Renal cortical epithelial cell (primary cell): ENCODE measurements at regions not wholly inside any gene's neighbourhood (a gene's known extent, or its start where the extent isn't known, plus 50 kb on each side); places are given as distances from the start of the nearest gene placed in this dataset.

Experiments used
- DNase-seq: peaks from one replicate; pipeline ENCODE4 v3.0.0-alpha.2; 2011; ENCODE audit warnings: low read depth

- no peak for DNase-seq
Observed at GRCh38 chr2:59077026-59077725, 836.1 kb upstream of the FANCL start.

GRCh38 chr2:59076079-59076619 is 835.0 kb upstream of the FANCL start:
- no peak for DNase-seq

GRCh38 chr2:59074071-59074470 is 832.9 kb upstream of the FANCL start:
- DNase-seq, result no peak

- no peak for DNase-seq
Observed at GRCh38 chr2:59073286-59073685, 832.2 kb upstream of the FANCL start.

- no peak for DNase-seq
Observed at GRCh38 chr2:59068255-59068654, 827.1 kb upstream of the FANCL start.

GRCh38 chr2:59066787-59067399 is 825.8 kb upstream of the FANCL start:
- no peak for DNase-seq

GRCh38 chr2:59047373-59047995 is 806.4 kb upstream of the FANCL start:
- no peak for DNase-seq

GRCh38 chr2:59046401-59047372 is 805.6 kb upstream of the FANCL start:
- DNase-seq, result no peak

- no peak for DNase-seq
Observed at GRCh38 chr2:59044736-59045135, 803.6 kb upstream of the FANCL start.

- DNase-seq, result no peak
Observed at GRCh38 chr2:59041139-59041538, 800.0 kb upstream of the FANCL start.

- DNase-seq, result no peak
Observed at GRCh38 chr2:59034837-59035236, 793.7 kb upstream of the FANCL start.

- no peak for DNase-seq
Observed at GRCh38 chr2:59034106-59034505, 793.0 kb upstream of the FANCL start.

GRCh38 chr2:59033661-59034060 is 792.5 kb upstream of the FANCL start:
- DNase-seq, result no peak

- DNase-seq, result no peak
Observed at GRCh38 chr2:59032499-59032898, 791.4 kb upstream of the FANCL start.

GRCh38 chr2:59029058-59029457 is 787.9 kb upstream of the FANCL start:
- no peak for DNase-seq

- DNase-seq, result peak; percentile 2
Observed at GRCh38 chr2:59027320-59027719, 786.2 kb upstream of the FANCL start.

GRCh38 chr2:59025157-59025757 is 784.1 kb upstream of the FANCL start:
- DNase-seq, result no peak

GRCh38 chr2:59021786-59022185 is 780.7 kb upstream of the FANCL start:
- no peak for DNase-seq

- no peak for DNase-seq
Observed at GRCh38 chr2:59019566-59020159, 778.5 kb upstream of the FANCL start.

- no peak for DNase-seq
Observed at GRCh38 chr2:59018737-59019136, 777.6 kb upstream of the FANCL start.

- no peak for DNase-seq
Observed at GRCh38 chr2:59015027-59015426, 773.9 kb upstream of the FANCL start.
